Mesothelial cell of epicardium (in vitro differentiated cells): ENCODE measurements at regions not wholly inside any gene's neighbourhood (a gene's known extent, or its start where the extent isn't known, plus 50 kb on each side); places are given as distances from the start of the nearest gene placed in this dataset.

Experiments used
- DNase-seq, 2 experiments: peaks; one replicate each; pipeline ENCODE4 v3.0.0; 2021; ENCODE audit warnings: low spot score in 2 of 2; ENCODE audit not compliant: unreplicated experiment in 2 of 2
- H3K27ac Mint-ChIP-seq: 2 replicates; pipeline ENCODE4 v1.8.0; 2021; ENCODE audit warnings: mixed read lengths
- H3K27me3 Mint-ChIP-seq: 2 replicates; pipeline ENCODE4 v1.8.0; 2021; ENCODE audit warnings: low read depth, mixed read lengths
- H3K36me3 Mint-ChIP-seq: 2 replicates; pipeline ENCODE4 v1.8.0; 2021; ENCODE audit warnings: mixed read lengths
- H3K4me1 Mint-ChIP-seq: 2 replicates; pipeline ENCODE4 v1.8.0; 2021; ENCODE audit warnings: mixed read lengths
- H3K4me3 Mint-ChIP-seq: 2 replicates; pipeline ENCODE4 v1.8.0; 2021; ENCODE audit warnings: mild to moderate bottlenecking, moderate library complexity, mixed read lengths
- H3K9me3 Mint-ChIP-seq: 2 replicates; pipeline ENCODE4 v1.8.0; 2021; ENCODE audit warnings: mixed read lengths
- TF ChIP-seq, protein P1 (sequence below): fragments of 200-600 bp; sonication (generic); IDR thresholded peaks from one replicate; pipeline ENCODE4 v1.5.0; 2021; ENCODE audit warnings: antibody characterized with exemption; ENCODE audit not compliant: unreplicated experiment

DNA sequence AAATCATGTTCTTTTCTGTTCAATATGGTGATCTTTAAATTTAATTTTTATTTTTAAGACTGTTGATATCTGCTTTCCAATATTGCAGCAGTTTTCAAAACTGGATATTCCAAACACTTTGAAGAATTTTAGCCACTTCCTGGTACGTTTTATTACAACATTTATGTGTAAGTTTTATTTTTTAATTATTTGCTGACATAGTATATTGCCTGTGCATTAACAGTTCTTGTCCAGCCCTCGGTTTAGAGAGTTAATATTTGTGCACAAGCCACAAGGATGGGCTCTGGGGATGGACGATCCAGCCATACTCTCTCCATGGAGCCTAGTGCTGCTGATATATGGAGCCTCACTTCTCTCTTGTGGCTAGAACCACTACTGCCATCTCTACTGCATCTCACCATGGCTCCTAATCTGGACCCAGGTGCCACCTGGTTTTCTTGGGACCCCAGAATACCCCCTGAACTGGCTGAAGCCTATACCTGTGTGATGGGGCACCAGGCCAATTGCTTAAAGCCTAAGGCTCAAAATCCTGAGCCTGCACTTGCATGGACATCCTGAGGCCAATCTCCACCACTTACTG lies 262.5 kb downstream of the RASSF9 start:
- Mint-ChIP-seq H3K4me1 (peaks cover 13% of the 10 kb centered on the region), H3K4me3 (no peak overlapping the region), H3K27ac (no peak overlapping the region), H3K36me3 (no peaks in the 10 kb centered on the region), H3K27me3 (no peaks in the 10 kb centered on the region), H3K9me3 (no peaks in the 10 kb centered on the region)
- no peak for DNase-seq
- TF ChIP-seq, protein P1, sequence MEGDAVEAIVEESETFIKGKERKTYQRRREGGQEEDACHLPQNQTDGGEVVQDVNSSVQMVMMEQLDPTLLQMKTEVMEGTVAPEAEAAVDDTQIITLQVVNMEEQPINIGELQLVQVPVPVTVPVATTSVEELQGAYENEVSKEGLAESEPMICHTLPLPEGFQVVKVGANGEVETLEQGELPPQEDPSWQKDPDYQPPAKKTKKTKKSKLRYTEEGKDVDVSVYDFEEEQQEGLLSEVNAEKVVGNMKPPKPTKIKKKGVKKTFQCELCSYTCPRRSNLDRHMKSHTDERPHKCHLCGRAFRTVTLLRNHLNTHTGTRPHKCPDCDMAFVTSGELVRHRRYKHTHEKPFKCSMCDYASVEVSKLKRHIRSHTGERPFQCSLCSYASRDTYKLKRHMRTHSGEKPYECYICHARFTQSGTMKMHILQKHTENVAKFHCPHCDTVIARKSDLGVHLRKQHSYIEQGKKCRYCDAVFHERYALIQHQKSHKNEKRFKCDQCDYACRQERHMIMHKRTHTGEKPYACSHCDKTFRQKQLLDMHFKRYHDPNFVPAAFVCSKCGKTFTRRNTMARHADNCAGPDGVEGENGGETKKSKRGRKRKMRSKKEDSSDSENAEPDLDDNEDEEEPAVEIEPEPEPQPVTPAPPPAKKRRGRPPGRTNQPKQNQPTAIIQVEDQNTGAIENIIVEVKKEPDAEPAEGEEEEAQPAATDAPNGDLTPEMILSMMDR: no peak

DNA sequence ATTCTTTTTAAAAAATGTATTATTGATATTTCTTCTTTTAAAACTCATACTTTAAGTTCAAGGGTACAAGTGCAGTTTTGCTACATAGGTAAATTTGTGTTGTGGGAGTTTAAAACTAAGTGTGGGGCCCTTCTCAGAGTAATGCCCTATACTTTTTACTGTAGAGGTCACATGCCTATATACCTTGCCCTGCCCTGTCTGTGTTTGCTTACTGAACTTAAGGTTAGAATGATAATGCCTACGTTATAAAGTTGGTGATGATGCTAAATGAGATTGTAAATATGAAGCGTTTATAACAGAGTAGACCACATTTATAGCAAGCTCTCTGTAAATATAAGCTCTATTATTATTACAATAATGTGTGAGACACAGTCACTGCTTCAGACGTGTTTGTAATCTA lies 261.9 kb downstream of the RASSF9 start:
- Mint-ChIP-seq H3K27me3 (no peaks in the 10 kb centered on the region), H3K27ac (no peak overlapping the region), H3K9me3 (no peaks in the 10 kb centered on the region), H3K4me1 (peaks cover 13% of the 10 kb centered on the region), H3K4me3 (no peak overlapping the region), H3K36me3 (no peaks in the 10 kb centered on the region)
- TF ChIP-seq, protein P1: no peak
- no peak for DNase-seq

DNA sequence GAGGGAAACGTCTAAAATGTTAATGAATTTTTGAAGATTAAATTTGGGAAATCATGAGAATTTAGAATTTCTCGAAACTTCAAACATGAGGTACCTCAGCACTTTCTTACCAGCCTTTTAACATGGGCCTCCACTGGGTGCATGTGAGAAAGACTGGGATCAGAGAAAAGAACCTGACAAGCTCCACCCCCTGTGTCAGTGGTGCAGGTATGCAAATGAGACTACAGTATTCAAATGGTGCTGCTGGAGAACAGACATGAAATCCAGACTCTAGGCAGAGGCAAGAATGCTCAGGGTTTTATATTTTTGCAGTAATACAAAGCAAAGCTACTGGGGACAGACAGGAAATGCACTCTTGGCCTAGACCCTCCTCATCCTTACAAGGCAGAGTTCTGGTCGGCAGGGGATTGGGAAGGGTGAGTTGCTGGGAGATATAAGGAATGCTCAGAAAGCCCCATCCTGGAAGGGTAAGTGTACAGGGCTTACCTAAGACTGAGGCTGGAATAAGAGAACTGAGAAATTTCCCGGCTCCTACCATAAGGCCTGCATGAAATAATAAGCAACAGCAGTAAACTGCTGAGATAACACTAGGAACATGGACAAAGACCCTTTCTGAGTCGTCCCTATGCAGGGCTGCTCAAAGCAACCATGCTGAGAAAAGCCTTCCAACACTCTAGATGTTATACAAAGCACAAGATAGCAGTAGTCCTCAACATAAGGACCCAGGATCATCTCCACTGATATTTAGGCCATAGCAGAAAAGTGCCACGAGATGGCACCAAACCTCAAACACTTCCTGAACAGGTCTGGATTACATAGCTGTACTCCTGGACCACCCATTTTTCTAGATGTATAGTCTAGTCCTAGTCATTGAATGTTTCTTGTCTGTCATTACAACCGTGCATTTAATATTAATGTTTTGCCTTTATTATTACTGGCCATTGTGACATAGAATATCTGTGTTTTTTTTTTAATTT lies 260.8 kb downstream of the RASSF9 start:
- Mint-ChIP-seq H3K27ac (no peak overlapping the region), H3K27me3 (no peaks in the 10 kb centered on the region), H3K9me3 (no peaks in the 10 kb centered on the region), H3K4me3 (no peak overlapping the region), H3K36me3 (no peaks in the 10 kb centered on the region), H3K4me1 (peaks cover 10% of the 10 kb centered on the region)
- TF ChIP-seq, protein P1: peak; percentile 59
- DNase-seq: peak; percentile 21 to 53

DNA sequence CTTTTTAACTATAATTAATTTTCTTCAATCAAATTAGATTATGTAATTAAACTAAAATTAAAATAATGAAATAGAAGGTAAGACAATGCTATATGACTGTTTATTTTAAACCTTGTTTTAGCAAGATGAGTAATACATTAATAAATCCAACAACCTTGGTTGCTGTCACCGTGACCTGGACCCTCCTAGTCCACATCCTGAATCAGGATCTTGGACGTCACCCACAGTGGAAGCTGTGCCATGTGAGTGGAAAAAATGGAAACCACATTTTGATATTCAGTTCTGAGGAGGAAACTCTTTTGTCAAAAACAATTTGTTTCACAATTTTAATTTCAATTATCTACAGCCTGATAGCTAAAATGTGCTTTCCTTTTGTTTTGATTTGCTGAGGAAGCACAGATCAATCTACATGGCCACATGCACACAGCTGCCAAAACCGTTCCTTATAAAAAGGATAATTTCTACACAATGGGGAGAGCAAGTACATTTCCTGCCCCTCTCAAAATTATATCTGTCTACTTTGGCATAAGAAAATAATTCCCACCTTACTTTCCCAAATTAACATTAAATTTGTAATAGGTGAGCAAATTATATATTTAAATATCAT lies 255.5 kb downstream of the RASSF9 start:
- Mint-ChIP-seq H3K9me3 (peaks cover 5% of the 10 kb centered on the region), H3K36me3 (no peaks in the 10 kb centered on the region), H3K27me3 (no peaks in the 10 kb centered on the region), H3K4me1 (no peaks in the 10 kb centered on the region), H3K27ac (no peak overlapping the region), H3K4me3 (no peak overlapping the region)
- TF ChIP-seq, protein P1: no peak
- no peak for DNase-seq

DNA sequence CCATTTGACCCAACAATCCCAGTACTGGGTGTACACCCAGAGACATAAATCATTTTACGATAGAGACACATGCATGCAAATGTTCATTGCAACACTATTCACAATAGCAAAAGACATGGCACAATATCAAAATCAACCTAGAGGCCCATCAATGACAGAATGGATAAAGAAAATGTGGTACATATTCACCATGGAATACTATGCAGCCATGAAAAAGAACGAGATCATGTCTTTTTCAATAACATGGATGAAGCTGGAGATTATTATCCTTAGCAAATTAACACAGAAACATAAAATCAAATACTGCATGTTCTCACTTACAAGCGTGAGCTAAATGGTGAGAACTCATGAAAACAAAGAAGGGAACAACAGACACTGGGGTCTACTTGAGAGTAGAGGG lies 249.1 kb downstream of the RASSF9 start:
- Mint-ChIP-seq H3K27ac (no peak overlapping the region), H3K27me3 (no peaks in the 10 kb centered on the region), H3K4me3 (no peak overlapping the region), H3K4me1 (peaks cover 4% of the 10 kb centered on the region), H3K36me3 (peaks cover 4% of the 10 kb centered on the region), H3K9me3 (peaks cover 20% of the 10 kb centered on the region)
- TF ChIP-seq, protein P1: no peak
- no peak for DNase-seq
